ENCODE measurements at regions not wholly inside any gene's neighbourhood (a gene's known extent, or its start where the extent isn't known, plus 50 kb on each side); places are given as distances from the start of the nearest gene placed in this dataset.

DNA sequence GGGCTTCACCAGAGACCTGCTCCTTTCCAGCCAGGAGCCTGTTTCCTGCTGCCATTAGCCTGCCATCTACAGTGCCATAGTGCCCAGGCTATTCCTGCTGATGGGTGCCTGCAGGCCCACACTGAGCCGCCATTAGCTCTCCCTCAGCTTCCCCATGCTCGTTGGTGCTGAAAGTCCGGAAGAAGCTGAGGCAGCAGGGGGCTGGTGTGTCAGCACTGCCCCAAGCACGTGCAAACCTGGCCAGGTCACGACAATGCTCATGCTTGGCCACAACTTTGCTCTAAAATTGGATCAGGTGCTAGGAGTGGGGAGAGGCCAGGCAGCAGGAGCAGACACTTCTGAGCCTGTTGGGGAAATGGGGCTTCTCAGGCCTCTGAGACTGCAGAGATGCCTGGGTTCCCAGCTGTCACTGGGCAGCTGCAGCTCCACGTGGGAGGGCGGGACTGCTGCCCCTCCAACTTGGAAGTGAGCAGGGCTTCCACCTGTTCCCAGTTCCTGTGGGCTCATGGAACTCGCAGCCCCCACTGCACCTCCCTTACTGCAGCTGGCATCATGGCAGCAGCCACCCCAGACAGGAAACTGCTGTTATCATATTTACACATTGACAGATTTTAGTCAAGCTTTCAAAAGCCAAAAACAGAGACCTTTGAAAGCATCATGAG is 913.9 kb downstream of the FSTL5 start:
- no peak overlapping the region for H2AK9ac ChIP-seq (replicated peaks; ENCODE audit: low read depth, low read length, poor library complexity)
- no peak overlapping the region for H3K27ac ChIP-seq (ENCODE audit: insufficient read depth, low read length)
- no peak overlapping the region for H4K91ac ChIP-seq (ENCODE audit: insufficient read depth, low read depth, low read length)
- H4K8ac ChIP-seq (ENCODE audit: low read depth in 2 of 2, low read length in 2 of 2) = no peak overlapping the region
- ChIA-PET POLR2A (ENCODE audit: unreplicated experiment) (no interaction called here), CTCF (no interaction called here)
- peaks cover 16% of the 10 kb centered on the region for H3K9me3 ChIP-seq (ENCODE audit: control insufficient read depth, insufficient read depth, low read length)
- no peak overlapping the region for H4K5ac ChIP-seq (ENCODE audit: low read depth, low read length)
- no peak overlapping the region for H3K56ac ChIP-seq (ENCODE audit: extremely low read depth, insufficient read depth, low read length)
- no peak overlapping the region for H2BK20ac ChIP-seq (ENCODE audit: low read depth, low read length)
- no peak overlapping the region for H3K4me2 ChIP-seq (ENCODE audit: low read depth, low read length)
- no peak overlapping the region for H2AK5ac ChIP-seq (ENCODE audit: low read depth, low read length)
- no TSS peak for BruUV-seq (replicated peaks)
- intact Hi-C loops (cut with micrococcal nuclease) (no loop called here), in situ Hi-C loops (cut with MboI; ENCODE audit: low sequenced_read_pairs) (no loop called here), dilution Hi-C loops (cut with HindIII; ENCODE audit: low sequenced_read_pairs, unreplicated experiment) (no loop called here)
- H3K79me1 ChIP-seq (ENCODE audit: low read depth in 1 of 2, low read length in 2 of 2) = no peaks in the 10 kb centered on the region
- H3K27me3 ChIP-seq (ENCODE audit: control insufficient read depth, insufficient read depth, low read length) = no peaks in the 10 kb centered on the region
- no peaks in the 10 kb centered on the region for H3K4me1 ChIP-seq (ENCODE audit: control insufficient read depth, insufficient read depth, low read length)
- H3K4ac ChIP-seq (ENCODE audit: low read depth, low read length) = no peak overlapping the region
- no peak overlapping the region for H2BK15ac ChIP-seq (ENCODE audit: low read depth, low read length)
- no peak overlapping the region for H3K23ac ChIP-seq (ENCODE audit: low read depth, low read length)
- no peak overlapping the region for H3K18ac ChIP-seq (ENCODE audit: low read depth, low read length)
- H4K20me1 ChIP-seq (ENCODE audit: insufficient read depth, low read length) = no peaks in the 10 kb centered on the region
- TF ChIP-seq MAZ (IDR thresholded peaks at IDR 0.05; ENCODE audit: borderline replicate concordance, low read depth, low read length) (no peak), FOS (IDR thresholded peaks at IDR 0.05; ENCODE audit: low read depth, low read length) (no peak), CEBPB (IDR thresholded peaks at IDR 0.05; ENCODE audit: low read depth, low read length) (no peak), POLR2A (IDR thresholded peaks at IDR 0.05; ENCODE audit: low read depth, low read length) (no peak), BHLHE40 (IDR thresholded peaks at IDR 0.05; ENCODE audit: low read depth, low read length) (no peak)
- TF ChIP-seq, protein P1, sequence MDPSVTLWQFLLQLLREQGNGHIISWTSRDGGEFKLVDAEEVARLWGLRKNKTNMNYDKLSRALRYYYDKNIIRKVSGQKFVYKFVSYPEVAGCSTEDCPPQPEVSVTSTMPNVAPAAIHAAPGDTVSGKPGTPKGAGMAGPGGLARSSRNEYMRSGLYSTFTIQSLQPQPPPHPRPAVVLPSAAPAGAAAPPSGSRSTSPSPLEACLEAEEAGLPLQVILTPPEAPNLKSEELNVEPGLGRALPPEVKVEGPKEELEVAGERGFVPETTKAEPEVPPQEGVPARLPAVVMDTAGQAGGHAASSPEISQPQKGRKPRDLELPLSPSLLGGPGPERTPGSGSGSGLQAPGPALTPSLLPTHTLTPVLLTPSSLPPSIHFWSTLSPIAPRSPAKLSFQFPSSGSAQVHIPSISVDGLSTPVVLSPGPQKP (IDR thresholded peaks at IDR 0.05; ENCODE audit: borderline replicate concordance, low read depth, low read length) = no peak
- 57% methylated on average over 4 of the region's 8 CpGs; no CpG with 5 or more reads in 1 of the 2 experiments for WGBS, 2 experiments (ENCODE audit: extremely low coverage in 2 of 2, insufficient read length in 1 of 2)
- no peak overlapping the region for H3K14ac ChIP-seq (replicated peaks; ENCODE audit: low read depth, low read length)
- H2BK120ac ChIP-seq (ENCODE audit: low read depth, low read length) = no peak overlapping the region
- H2AFZ ChIP-seq (replicated peaks; ENCODE audit: low read length, poor library complexity) = no peak overlapping the region
- no peaks in the 10 kb centered on the region for H3K36me3 ChIP-seq (ENCODE audit: control insufficient read depth, insufficient read depth, low read length)
- H3K4me3 ChIP-seq (ENCODE audit: insufficient read depth, low read depth, low read length) = no peak overlapping the region
- no peak overlapping the region for H2BK5ac ChIP-seq (ENCODE audit: low read depth, low read length, poor library complexity, severe bottlenecking)
- DNase-seq = no peak
- no peaks in the 10 kb centered on the region for H3K9me1 ChIP-seq (ENCODE audit: insufficient read depth, low read length)
- no peak for ATAC-seq (ENCODE audit: low read depth)
- no peak overlapping the region for H3K9ac ChIP-seq (ENCODE audit: low read depth, low read length)

Data from IMR-90 (cell line).